Anterior cingulate cortex (tissue), 58 donors: ENCODE measurements at regions not wholly inside any gene's neighbourhood (a gene's known extent, or its start where the extent isn't known, plus 50 kb on each side); places are given as distances from the start of the nearest gene placed in this dataset.
"Not testable (repeated sequence)": the region's sequence is repeated elsewhere in the genome, so short reads cannot be mapped to it uniquely, and the experiment has no call there.

Source experiments
- DNase-seq, 58 donors: peaks; one replicate each; lab custom pipeline; 2025; lab: John Stamatoyannopoulos, UW

DNA sequence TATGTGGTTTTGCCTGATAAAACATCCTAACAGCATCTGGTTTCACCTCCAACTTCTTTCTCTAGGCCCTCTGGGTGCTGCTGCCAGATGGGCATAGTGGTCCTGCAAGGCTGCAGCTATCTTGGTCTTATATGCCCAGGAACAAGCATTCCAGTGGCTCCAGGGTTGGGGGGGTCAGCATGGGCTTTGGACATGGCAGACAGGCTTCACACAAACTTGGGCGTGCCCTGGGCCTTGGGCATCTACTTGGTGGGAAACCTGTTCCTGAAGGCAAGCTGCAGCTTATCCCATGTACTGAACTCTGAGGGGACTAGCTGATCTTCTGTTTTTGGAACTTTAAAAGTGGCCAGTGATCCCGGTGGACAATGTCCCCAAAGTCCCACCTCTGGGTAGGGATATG, 54.9 kb upstream of the ZNF678 start:
- no peak for DNase-seq

DNA sequence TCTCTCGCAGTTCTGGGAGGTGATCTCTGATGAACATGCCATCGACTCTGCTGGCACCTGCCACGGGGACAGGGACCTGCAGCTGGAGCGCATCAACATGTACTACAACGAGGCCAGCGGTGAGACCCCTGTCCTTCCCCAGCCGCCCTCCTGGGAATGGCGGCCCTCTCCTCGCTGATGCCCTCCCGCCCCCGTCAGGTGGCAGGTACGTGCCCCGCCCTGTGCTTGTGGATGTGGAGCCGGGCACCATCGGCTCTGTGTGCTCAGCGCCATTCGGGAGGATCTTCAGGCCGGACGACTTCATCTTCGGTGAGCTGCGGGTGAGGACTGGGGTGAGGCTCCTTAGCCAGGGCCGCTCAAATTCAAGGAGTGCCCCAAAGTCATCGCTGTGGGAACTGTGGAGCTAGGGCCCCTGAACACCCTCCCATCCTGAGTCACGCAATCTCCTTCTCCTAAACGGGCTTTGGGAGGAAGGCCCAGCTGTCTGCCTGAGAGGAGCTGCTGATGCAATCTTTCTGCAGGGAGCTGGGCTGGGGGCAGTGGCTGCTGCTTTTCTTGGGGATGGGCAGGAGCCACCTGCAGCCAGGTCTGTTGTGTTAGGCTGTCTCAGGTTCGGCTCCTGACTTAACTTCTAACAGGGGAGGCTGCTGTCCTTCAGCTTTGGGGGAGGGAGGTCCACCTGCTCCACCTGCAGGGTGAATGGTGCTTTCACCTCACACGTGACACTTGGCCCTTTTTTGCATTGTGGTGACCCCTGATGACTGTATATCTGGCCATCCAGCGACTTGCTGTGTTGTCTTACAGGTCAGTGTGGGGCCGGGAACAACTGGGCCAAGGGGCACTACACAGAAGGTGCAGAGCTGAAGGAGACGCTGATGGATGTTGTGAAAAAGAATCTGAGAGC, 56.6 kb upstream of the ZNF678 start:
- not testable (repeated sequence) for DNase-seq

DNA sequence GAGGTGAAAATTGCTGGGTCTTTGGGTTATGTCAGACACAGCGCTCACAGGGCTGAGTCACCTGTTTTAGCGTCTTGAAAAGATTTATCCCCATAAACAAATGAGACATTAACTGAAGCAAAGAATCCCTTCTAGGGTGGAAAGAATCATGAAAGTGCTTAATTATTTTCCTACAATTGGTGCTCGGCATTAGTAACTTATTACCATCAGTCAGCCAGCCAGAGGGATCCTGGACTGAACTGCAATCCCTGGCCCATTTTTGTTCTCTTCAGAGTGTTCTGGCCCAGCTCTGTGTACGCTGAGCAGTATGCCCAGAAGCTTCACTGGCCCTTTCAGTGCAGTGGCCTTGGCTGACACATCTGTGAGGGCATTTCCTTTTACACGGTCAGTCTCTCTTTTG, 67.3 kb upstream of the ZNF678 start:
- peak in 6 of 58 donors; percentile 4 to 23 (median 17) for DNase-seq

DNA sequence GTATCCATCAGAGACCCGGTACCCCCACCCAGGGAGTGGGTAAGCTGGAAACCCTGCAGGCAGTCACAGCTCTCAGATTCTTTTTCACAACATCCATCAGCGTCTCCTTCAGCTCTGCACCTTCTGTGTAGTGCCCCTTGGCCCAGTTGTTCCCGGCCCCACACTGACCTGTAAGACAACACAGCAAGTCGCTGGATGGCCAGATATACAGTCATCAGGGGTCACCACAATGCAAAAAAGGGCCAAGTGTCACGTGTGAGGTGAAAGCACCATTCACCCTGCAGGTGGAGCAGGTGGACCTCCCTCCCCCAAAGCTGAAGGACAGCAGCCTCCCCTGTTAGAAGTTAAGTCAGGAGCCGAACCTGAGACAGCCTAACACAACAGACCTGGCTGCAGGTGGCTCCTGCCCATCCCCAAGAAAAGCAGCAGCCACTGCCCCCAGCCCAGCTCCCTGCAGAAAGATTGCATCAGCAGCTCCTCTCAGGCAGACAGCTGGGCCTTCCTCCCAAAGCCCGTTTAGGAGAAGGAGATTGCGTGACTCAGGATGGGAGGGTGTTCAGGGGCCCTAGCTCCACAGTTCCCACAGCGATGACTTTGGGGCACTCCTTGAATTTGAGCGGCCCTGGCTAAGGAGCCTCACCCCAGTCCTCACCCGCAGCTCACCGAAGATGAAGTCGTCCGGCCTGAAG, 69.3 kb upstream of the ZNF678 start:
- DNase-seq, result not testable (repeated sequence)

DNA sequence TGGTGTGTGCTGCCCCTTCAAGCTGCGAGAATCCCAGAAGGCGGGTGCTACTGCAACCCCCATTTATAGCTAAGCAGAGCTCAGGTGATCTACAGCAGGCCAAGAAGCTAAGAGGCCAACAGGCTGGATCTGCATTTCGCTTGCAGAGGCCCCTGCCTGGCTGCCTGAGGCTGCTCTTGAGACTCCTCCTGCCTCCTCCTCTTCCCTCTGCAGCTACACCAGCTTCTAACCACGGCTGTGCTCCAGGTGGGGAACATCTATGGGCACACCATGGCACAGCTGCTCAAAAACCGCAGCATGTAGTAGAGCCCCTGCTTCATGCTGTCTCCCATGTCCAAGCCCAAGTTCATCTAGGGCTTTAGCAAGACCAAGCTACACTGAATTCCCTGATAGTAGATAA, 72.9 kb upstream of the ZNF678 start:
- DNase-seq, result no peak

- no peak for DNase-seq
Measured at GRCh38 chr1:227490001-227490400, 73.4 kb upstream of the ZNF678 start.

GRCh38 chr1:227489572-227489971, 73.8 kb upstream of the ZNF678 start:
- DNase-seq, result no peak

- no peak for DNase-seq
Measured at GRCh38 chr1:227487606-227488005, 75.8 kb upstream of the ZNF678 start.

GRCh38 chr1:227486559-227486958, 76.8 kb upstream of the ZNF678 start:
- DNase-seq, result no peak

GRCh38 chr1:227482023-227482299, 81.4 kb upstream of the ZNF678 start:
- DNase-seq, result no peak

DNA sequence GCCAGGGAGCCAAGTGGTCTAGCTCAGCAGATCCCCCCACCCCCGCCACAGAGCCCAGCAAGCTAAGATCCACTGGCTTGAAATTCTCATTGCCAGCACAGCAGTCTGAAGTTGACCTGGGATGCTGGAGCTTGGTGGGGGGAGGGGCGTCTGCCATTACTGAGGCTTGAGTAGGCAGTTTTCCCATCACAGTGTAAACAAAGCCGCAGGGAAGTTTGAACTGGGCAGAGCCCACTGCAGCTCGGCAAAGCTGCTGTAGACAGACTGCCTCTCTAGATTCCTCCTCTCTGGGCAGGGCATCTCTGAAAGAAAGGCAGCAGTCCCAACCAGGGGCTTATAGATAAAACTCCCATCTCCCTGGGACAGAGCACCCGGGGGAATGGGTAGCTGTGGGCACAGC, 89.3 kb upstream of the ZNF678 start:
- not testable (repeated sequence) for DNase-seq

- DNase-seq, result no peak
Measured at GRCh38 chr1:227472772-227473171, 90.6 kb upstream of the ZNF678 start.

DNA sequence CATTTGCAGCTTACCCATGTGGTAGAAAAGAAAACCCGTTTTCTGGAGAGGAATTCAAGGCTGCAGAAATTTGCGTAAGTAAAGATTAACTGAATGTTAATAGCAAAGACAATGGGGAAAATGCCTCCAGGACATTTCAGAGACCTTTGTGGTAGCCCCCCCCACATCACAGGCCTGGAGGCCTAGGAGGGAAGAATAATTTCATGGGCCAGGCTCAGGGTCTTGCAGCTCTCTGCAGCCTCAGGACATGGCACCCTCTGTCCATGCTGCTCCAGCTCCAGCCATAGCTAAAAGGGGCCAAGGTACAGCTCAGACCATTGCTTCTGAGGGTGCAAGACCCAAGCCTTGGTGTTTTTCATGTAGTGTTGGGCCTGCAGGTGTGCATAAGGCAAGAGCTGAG, 92.7 kb upstream of the ZNF678 start:
- DNase-seq, result no peak

DNA sequence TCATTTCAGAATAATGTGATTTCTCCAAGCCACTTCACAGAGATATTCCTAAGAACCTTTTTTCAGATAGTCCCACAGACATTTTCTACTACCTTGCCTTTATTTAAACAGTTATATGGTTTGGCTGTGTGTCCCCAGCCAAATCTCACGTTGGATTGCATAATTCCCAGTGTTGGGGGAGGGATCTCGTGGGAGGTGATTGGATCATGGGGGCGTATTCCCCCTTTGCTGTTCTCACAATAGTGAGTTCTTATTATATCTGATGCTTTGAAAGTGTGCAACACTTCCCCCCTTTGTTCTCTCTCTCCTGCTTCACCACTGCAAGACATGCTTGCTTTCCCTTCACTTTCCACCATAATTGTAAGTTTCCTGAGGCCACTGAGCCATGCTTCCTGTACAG, 93.6 kb upstream of the ZNF678 start:
- DNase-seq, result no peak

- no peak for DNase-seq
Measured at GRCh38 chr1:227466039-227466645, 97.2 kb upstream of the ZNF678 start.

DNA sequence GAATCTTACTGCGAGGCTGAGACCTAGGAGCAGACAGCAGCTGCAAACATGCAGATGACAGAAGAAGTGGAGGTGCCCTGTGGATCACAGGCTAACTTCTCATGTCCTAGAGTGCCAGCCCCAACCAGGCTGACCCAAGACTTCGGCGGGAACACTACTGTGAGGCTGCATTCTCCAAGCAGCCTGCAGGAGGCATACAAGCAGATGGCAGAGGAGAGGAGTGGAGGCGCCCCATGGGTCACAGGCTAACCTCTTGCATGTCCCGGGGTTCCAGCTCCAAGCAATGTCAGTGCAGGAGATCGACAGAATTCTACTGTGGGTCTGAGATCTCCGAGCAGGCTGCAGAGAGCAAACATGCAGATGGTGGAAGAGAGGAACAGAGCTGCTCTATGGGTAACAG, 98.1 kb upstream of the ZNF678 start:
- DNase-seq, result no peak

DNA sequence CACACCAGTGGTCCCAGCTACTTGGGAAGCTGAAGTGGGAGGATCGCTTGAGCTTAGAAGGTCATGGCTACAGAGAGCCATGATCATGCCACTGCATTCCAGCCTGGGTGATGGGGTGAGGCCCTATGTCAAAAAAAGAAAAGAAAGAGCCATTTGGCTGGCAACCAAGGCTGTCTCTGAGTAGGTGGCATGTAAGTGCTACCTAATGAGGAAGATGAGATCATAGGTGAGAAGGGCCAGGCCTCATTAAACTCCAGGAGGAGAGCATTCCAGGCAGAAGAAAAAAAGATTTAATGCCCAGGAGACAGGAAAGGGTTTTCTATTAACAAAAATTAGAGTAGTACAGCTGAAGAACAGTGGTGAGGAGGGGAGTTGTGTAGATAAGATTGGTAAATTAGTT, 103.4 kb upstream of the ZNF678 start:
- DNase-seq, result no peak

DNA sequence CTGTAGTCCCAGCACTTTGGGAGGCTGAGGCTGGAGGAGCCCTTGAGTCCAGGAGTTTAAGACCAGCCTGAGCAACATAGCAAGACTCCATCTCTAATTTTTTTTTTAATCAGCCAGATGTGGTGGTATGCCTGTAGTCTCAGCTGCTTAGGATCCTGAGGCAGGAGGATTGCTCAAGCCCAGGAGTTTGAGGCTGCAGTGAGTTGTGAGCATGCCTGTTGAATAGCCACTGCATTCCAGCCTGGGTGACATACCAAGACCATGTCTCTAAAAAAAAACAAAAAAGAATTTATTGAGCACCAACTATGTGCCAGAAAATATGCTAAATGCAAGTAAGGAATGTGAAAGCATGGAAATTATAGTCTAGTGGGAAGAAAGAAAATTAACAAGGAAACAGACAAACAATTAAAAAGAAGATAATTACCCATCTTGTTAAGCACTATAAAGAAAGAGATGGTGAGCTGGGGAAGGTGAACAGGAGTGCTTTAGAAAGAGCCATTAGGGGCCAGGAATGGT, 104.0 kb upstream of the ZNF678 start:
- no peak for DNase-seq

GRCh38 chr1:227454686-227455085, 108.7 kb upstream of the ZNF678 start:
- no peak for DNase-seq

- DNase-seq, result no peak
Measured at GRCh38 chr1:227453631-227454355, 109.6 kb upstream of the ZNF678 start.

GRCh38 chr1:227451954-227452353, 111.4 kb upstream of the ZNF678 start:
- no peak for DNase-seq
